ENCODE measurements at regions not wholly inside any gene's neighbourhood (a gene's known extent, or its start where the extent isn't known, plus 50 kb on each side); places are given as distances from the start of the nearest gene placed in this dataset.

GRCh38 chr3:182501856-182502255 lies 291.4 kb upstream of the ATP11B start:
- TF ChIP-seq TAF1 (IDR thresholded peaks at IDR 0.05; ENCODE audit: borderline replicate concordance, low read depth, low read length), result no peak
- TF ChIP-seq POLR2A (IDR thresholded peaks at IDR 0.05; ENCODE audit: low read depth, low read length), result no peak
- no peak for TF ChIP-seq POLR2AphosphoS5 (IDR thresholded peaks at IDR 0.05; ENCODE audit: low read depth, low read length)

Measured in GM12892 (cell line).